BJ (cell line): ENCODE measurements at regions not wholly inside any gene's neighbourhood (a gene's known extent, or its start where the extent isn't known, plus 50 kb on each side); places are given as distances from the start of the nearest gene placed in this dataset.

ENCODE experiments used
- CTCF ChIA-PET: fragments of 350-600 bp; formaldehyde crosslinking; extraction: SDS; loops from one replicate; lab custom pipeline; 2021; ENCODE audit warnings: antibody characterized with exemption, inconsistent platforms; lab: Yijun Ruan, JAX
- POLR2A ChIA-PET: fragments of 300-600 bp; sonication (Branson Sonifier 250); formaldehyde crosslinking; extraction: SDS; loops from one replicate; lab custom pipeline; 2021; ENCODE audit warnings: antibody characterized with exemption; lab: Charles Lee
- DNase-seq: peaks from one replicate; pipeline ENCODE4 v3.0.0-alpha.2; 2011; ENCODE audit warnings: low read depth
- H3K27me3 ChIP-seq: 2 replicates; pipeline ENCODE4 v1.6.0; 2011; ENCODE audit warnings: low read length; ENCODE audit not compliant: control insufficient read depth, insufficient read depth
- H3K36me3 ChIP-seq: 2 replicates; pipeline ENCODE4 v1.5.1; 2011; ENCODE audit warnings: low read length; ENCODE audit not compliant: control insufficient read depth, insufficient read depth
- H3K4me3 ChIP-seq: 2 replicates; pipeline ENCODE4 v1.5.1; 2011; ENCODE audit warnings: low read depth, mild to moderate bottlenecking, control low read depth, low read length
- CTCF ChIP-seq: IDR thresholded peaks from 2 replicates; pipeline ENCODE4 v1.5.1; 2011; ENCODE audit warnings: low read depth, mild to moderate bottlenecking, control low read depth, inconsistent platforms, low read length, moderate library complexity; ENCODE audit not compliant: insufficient read depth

- CTCF ChIA-PET, result no interaction called here
- POLR2A ChIA-PET, result interaction anchor here (0.7 to 1.2 kb wide), 5 partner anchors 9 to 770 kb away, joined by 3 to 10 read pairs (median 3); partner anchors contain the start of gene CITED2
- Histone ChIP-seq H3K36me3 (no peaks in the 10 kb centered on the region), H3K27me3 (no peaks in the 10 kb centered on the region), H3K4me3 (no peak overlapping the region)
- peak; percentile 60 for DNase-seq
- no peak for TF ChIP-seq CTCF
Measured at GRCh38 chr6:139568956-139569538, 194.6 kb upstream of the CITED2 start.

GRCh38 chr6:139568151-139568955 lies 193.9 kb upstream of the CITED2 start:
- Histone ChIP-seq H3K36me3 (no peaks in the 10 kb centered on the region), H3K27me3 (no peaks in the 10 kb centered on the region), H3K4me3 (no peak overlapping the region)
- CTCF ChIA-PET, result no interaction called here
- POLR2A ChIA-PET, result interaction anchor here (0.7 to 1.2 kb wide), 5 partner anchors 9 to 771 kb away, joined by 3 to 10 read pairs (median 3); partner anchors contain the start of gene CITED2
- DNase-seq, result no peak
- TF ChIP-seq CTCF, result no peak

GRCh38 chr6:139567095-139567494 lies 192.6 kb upstream of the CITED2 start:
- CTCF ChIA-PET, result no interaction called here
- POLR2A ChIA-PET, result no interaction called here
- no peak for DNase-seq

GRCh38 chr6:139565591-139565990 lies 191.1 kb upstream of the CITED2 start:
- H3K27me3 ChIP-seq, result no peaks in the 10 kb centered on the region
- H3K36me3 ChIP-seq, result no peaks in the 10 kb centered on the region
- ChIA-PET POLR2A (no interaction called here), CTCF (no interaction called here)
- DNase-seq, result no peak
- no peak for TF ChIP-seq CTCF
- no peak overlapping the region for H3K4me3 ChIP-seq

More at GRCh38 chr6:139567095-139567494, 192.6 kb upstream of the CITED2 start:
- Histone ChIP-seq H3K4me3 (no peak overlapping the region), H3K36me3 (no peaks in the 10 kb centered on the region), H3K27me3 (no peaks in the 10 kb centered on the region)
- no peak for TF ChIP-seq CTCF

- no peak for TF ChIP-seq CTCF
- ChIA-PET POLR2A (no interaction called here), CTCF (no interaction called here)
- DNase-seq, result no peak
- Histone ChIP-seq H3K36me3 (no peaks in the 10 kb centered on the region), H3K27me3 (no peaks in the 10 kb centered on the region), H3K4me3 (no peak overlapping the region)
Measured at GRCh38 chr6:139557547-139557946, 183.1 kb upstream of the CITED2 start.
